Adrenal gland (tissue), 9 donors: ENCODE measurements at regions not wholly inside any gene's neighbourhood (a gene's known extent, or its start where the extent isn't known, plus 50 kb on each side); places are given as distances from the start of the nearest gene placed in this dataset.

Experiments used
- DNase-seq, 7 donors: peaks; one replicate each; pipeline ENCODE4 v3.0.0-alpha.2; 2019 to 2020
- H3K27ac ChIP-seq, 5 donors: fragments of 200-600 bp; sonication (generic) in 4 of 5; 1 replicate in 3 of 5; 2 replicates in 2 of 5; pipeline versions ENCODE4 v1.5.1 to v1.8.0; 2016 to 2020; ENCODE audit warnings: mild to moderate bottlenecking in 1 of 5
- H3K27me3 ChIP-seq: fragments of 200-600 bp; 2 replicates; pipeline ENCODE4 v1.8.0; 2021
- H3K36me3 ChIP-seq, 2 donors: fragments of 200-600 bp; replicated peaks in 1 of 2; 1 replicate in 1 of 2; 2 replicates in 1 of 2; pipeline versions ENCODE4 v1.5.1 to v1.8.0; 2018 to 2022
- H3K4me1 ChIP-seq, 2 donors: fragments of 200-600 bp; replicated peaks in 1 of 2; 1 replicate in 1 of 2; 2 replicates in 1 of 2; pipeline versions ENCODE4 v1.5.1 to v1.8.0; 2018 to 2021
- H3K4me3 ChIP-seq, 4 donors: fragments of 200-600 bp; sonication (generic) in 3 of 4; one replicate each; pipeline ENCODE4 v1.5.1; 2016 to 2018
- H3K9me3 ChIP-seq, 3 donors: fragments of 200-600 bp; sonication (generic) in 1 of 3; replicated peaks in 1 of 3; 1 replicate in 2 of 3; 2 replicates in 1 of 3; pipeline versions ENCODE4 v1.5.1 to v1.8.0; 2016 to 2021
- POLR2A ChIP-seq, 2 donors: fragments of 450-650 bp; IDR thresholded peaks; one replicate each; pipeline ENCODE4 v1.6.1; 2017; ENCODE audit warnings: antibody characterized with exemption in 2 of 2, mild to moderate bottlenecking in 2 of 2, moderate library complexity in 1 of 2
- WGBS, 4 donors: extraction: QIAGEN DNeasy Blood & Tissue Kit in 2 of 4; methylation state at CpG; one replicate each; pipeline versions ENCODE4 v1.1.5 to v1.1.7; 2013 to 2017; 5-methylcytosine and 5-hydroxymethylcytosine counted together
- intact Hi-C, 2 donors: fragments of 100-400 bp; cut with DNase I; formaldehyde crosslinking; loops; one replicate each; pipeline versions ENCODE4 v1.14.1 to v1.15.0; 2022 to 2023
- TF ChIP-seq, protein P1 (sequence below), 6 experiments: fragments of 450-650 bp in 4 of 6; fragments of 200-600 bp in 2 of 6; sonication (generic) in 1 of 6; IDR thresholded peaks; 1 replicate in 5 of 6; 2 replicates in 1 of 6; pipeline versions ENCODE4 v1.5.1 to v1.8.0; 2016 to 2021; ENCODE audit warnings: antibody characterized with exemption in 6 of 6, mild to moderate bottlenecking in 2 of 6, moderate library complexity in 1 of 6
- donor health status: healthy with polysubstance abuse.
- donor health status: Bipolar disorder and iron deficiency.
- donor health status: DM: yes; HTN: yes; CAD: no.
- donor health status: DM: no; HTN: no; CAD: no.
- donor health status: DM: no; HTN: no; CAD: no.

GRCh38 chr6:105769197-105769596 is 316.9 kb upstream of the PRDM1 start:
- no peak overlapping the region for H3K27ac ChIP-seq
- H3K36me3 ChIP-seq = no peaks in the 10 kb centered on the region
- no peaks in the 10 kb centered on the region for H3K4me1 ChIP-seq
- intact Hi-C loops = no loop called here
- DNase-seq = no peak
- no peaks in the 10 kb centered on the region for H3K27me3 ChIP-seq
- 89 to 100% (median 91%) methylated on average over 1 of the region's 1 CpG for whole genome bisulfite sequencing, 4 donors
- no peak overlapping the region for H3K4me3 ChIP-seq
- H3K9me3 ChIP-seq = no peaks in the 10 kb centered on the region
- TF ChIP-seq, protein P1, sequence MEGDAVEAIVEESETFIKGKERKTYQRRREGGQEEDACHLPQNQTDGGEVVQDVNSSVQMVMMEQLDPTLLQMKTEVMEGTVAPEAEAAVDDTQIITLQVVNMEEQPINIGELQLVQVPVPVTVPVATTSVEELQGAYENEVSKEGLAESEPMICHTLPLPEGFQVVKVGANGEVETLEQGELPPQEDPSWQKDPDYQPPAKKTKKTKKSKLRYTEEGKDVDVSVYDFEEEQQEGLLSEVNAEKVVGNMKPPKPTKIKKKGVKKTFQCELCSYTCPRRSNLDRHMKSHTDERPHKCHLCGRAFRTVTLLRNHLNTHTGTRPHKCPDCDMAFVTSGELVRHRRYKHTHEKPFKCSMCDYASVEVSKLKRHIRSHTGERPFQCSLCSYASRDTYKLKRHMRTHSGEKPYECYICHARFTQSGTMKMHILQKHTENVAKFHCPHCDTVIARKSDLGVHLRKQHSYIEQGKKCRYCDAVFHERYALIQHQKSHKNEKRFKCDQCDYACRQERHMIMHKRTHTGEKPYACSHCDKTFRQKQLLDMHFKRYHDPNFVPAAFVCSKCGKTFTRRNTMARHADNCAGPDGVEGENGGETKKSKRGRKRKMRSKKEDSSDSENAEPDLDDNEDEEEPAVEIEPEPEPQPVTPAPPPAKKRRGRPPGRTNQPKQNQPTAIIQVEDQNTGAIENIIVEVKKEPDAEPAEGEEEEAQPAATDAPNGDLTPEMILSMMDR (IDR thresholded peaks at IDR 0.05) = no peak
- TF ChIP-seq POLR2A (IDR thresholded peaks at IDR 0.05) = no peak

DNA sequence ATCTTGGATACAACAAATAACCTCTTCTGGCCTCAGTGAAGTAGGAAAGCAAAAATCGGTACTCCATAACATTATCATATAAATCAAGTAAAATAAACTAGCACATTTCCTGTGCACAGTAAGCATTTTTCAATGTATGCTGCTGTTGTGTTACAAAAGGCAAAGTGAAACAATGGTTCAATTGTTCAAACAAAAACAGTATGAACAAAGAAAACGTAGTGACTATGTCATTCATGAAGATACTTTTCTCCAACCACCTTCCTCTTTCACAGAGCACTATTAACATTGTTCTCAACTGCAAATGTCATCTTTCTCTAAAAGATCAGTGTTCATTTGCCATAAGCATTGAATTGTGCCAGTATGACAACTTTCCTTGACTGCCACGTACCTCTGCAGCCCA is 318.6 kb upstream of the PRDM1 start:
- Histone ChIP-seq H3K36me3 (no peaks in the 10 kb centered on the region), H3K4me3 (no peak overlapping the region), H3K9me3 (no peaks in the 10 kb centered on the region), H3K27me3 (no peaks in the 10 kb centered on the region), H3K4me1 (no peaks in the 10 kb centered on the region), H3K27ac (no peak overlapping the region)
- TF ChIP-seq, protein P1 (IDR thresholded peaks at IDR 0.05) = no peak
- TF ChIP-seq POLR2A (IDR thresholded peaks at IDR 0.05) = no peak
- no peak for DNase-seq
- WGBS, 4 donors = 65 to 70% (median 68%) methylated on average over 3 of the region's 3 CpGs
- intact Hi-C loops = no loop called here

GRCh38 chr6:105765239-105765638 is 320.9 kb upstream of the PRDM1 start:
- H3K27ac ChIP-seq = no peak overlapping the region
- no peaks in the 10 kb centered on the region for H3K9me3 ChIP-seq
- H3K4me1 ChIP-seq = no peaks in the 10 kb centered on the region
- TF ChIP-seq, protein P1 (IDR thresholded peaks at IDR 0.05) = no peak
- no peak for TF ChIP-seq POLR2A (IDR thresholded peaks at IDR 0.05)
- H3K27me3 ChIP-seq = no peaks in the 10 kb centered on the region
- no peak for DNase-seq
- H3K36me3 ChIP-seq = no peaks in the 10 kb centered on the region
- no peak overlapping the region for H3K4me3 ChIP-seq
- intact Hi-C loops = no loop called here

DNA sequence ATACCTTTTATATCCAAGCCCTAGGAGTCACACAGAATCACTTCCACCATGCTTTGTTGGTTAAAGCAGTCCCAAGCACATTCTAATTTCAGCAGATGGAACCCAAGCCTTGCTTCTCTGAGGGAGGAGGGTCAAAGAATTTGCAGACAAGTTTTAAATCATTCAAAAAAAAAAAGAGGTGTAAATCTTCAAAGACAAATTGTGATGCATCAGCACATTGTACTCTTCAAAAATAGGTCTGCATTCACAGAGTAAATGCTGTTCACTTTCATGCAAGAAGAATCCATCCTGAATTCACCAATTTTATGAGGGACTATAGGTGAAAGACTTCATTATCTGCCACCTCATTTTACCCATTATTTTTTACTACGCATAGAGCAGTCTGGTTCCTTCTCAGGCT is 321.8 kb upstream of the PRDM1 start:
- Histone ChIP-seq H3K9me3 (no peaks in the 10 kb centered on the region), H3K27ac (no peak overlapping the region), H3K4me1 (no peaks in the 10 kb centered on the region), H3K27me3 (no peaks in the 10 kb centered on the region), H3K36me3 (no peaks in the 10 kb centered on the region), H3K4me3 (no peak overlapping the region)
- intact Hi-C loops = no loop called here
- WGBS, 4 donors = 92 to 94% (median 93%) methylated on average over 1 of the region's 1 CpG
- no peak for DNase-seq
- TF ChIP-seq, protein P1 (IDR thresholded peaks at IDR 0.05) = no peak
- TF ChIP-seq POLR2A (IDR thresholded peaks at IDR 0.05) = no peak
